IMR-90 (cell line): ENCODE measurements at regions not wholly inside any gene's neighbourhood (a gene's known extent, or its start where the extent isn't known, plus 50 kb on each side); places are given as distances from the start of the nearest gene placed in this dataset.
A peak's percentile ranks its signal among the peaks of the same experiment; 100 is the strongest.

Source experiments
- ATAC-seq: fragments of 200-7000 bp; cut with Tn5 transposase; 2 replicates; pipeline ENCODE4 v1.9.1; 2020; ENCODE audit warnings: low read depth, mild to moderate bottlenecking, moderate library complexity
- BruUV-seq: library from RNA; stranded (reverse); fragments of 400-500 nt; replicated peaks from 2 replicates; lab custom pipeline; 2021; lab: Mats Ljungman, UMichigan
- CTCF ChIA-PET: fragments of 300-600 bp; formaldehyde crosslinking; extraction: SDS; loops from one replicate; lab custom pipeline; 2021; ENCODE audit warnings: antibody characterized with exemption; lab: Yijun Ruan, JAX
- POLR2A ChIA-PET: fragments of 300-600 bp; sonication (Branson Sonifier 250); formaldehyde crosslinking; loops from one replicate; lab custom pipeline; 2022; ENCODE audit warnings: antibody characterized with exemption; ENCODE audit not compliant: unreplicated experiment; lab: Charles Lee
- DNase-seq: peaks from one replicate; pipeline ENCODE4 v3.0.0; 2013
- H2AFZ ChIP-seq: replicated peaks from 2 replicates; pipeline ENCODE3; 2013; ENCODE audit warnings: low read length, mild to moderate bottlenecking; ENCODE audit not compliant: poor library complexity
- H2AK5ac ChIP-seq: 2 replicates; pipeline ENCODE4 v1.6.1; 2013; ENCODE audit warnings: low read depth, low read length, inconsistent platforms
- H2AK9ac ChIP-seq: replicated peaks from 2 replicates; pipeline ENCODE3; 2013; ENCODE audit warnings: mild to moderate bottlenecking, low read depth, low read length, moderate library complexity; ENCODE audit not compliant: poor library complexity
- H2BK120ac ChIP-seq: 2 replicates; pipeline ENCODE4 v1.6.1; 2013; ENCODE audit warnings: low read depth, low read length, inconsistent platforms
- H2BK15ac ChIP-seq: 3 replicates; pipeline ENCODE4 v1.6.1; 2013; ENCODE audit warnings: low read depth, low read length, inconsistent platforms
- H2BK20ac ChIP-seq: 2 replicates; pipeline ENCODE4 v1.6.1; 2013; ENCODE audit warnings: low read depth, mild to moderate bottlenecking, inconsistent platforms, low read length, moderate library complexity
- H2BK5ac ChIP-seq: 2 replicates; pipeline ENCODE4 v1.6.1; 2013; ENCODE audit warnings: mild to moderate bottlenecking, low read depth, low read length, inconsistent platforms; ENCODE audit not compliant: poor library complexity, severe bottlenecking
- H3K14ac ChIP-seq: replicated peaks from 2 replicates; pipeline ENCODE4 v1.6.1; 2013; ENCODE audit warnings: low read depth, low read length, inconsistent platforms
- H3K18ac ChIP-seq: 2 replicates; pipeline ENCODE4 v1.6.1; 2013; ENCODE audit warnings: low read depth, low read length, control low read depth
- H3K23ac ChIP-seq: 2 replicates; pipeline ENCODE4 v1.6.1; 2013; ENCODE audit warnings: low read depth, low read length, inconsistent platforms
- H3K27ac ChIP-seq: 2 replicates; pipeline ENCODE4 v1.5.1; 2013; ENCODE audit warnings: mild to moderate bottlenecking, control low read depth, low read length; ENCODE audit not compliant: insufficient read depth
- H3K27me3 ChIP-seq: 2 replicates; pipeline ENCODE4 v1.6.1; 2013; ENCODE audit warnings: low read length; ENCODE audit not compliant: control insufficient read depth, insufficient read depth
- H3K36me3 ChIP-seq: 2 replicates; pipeline ENCODE4 v1.6.1; 2013; ENCODE audit warnings: low read length, mixed read lengths; ENCODE audit not compliant: control insufficient read depth, insufficient read depth
- H3K4ac ChIP-seq: 2 replicates; pipeline ENCODE4 v1.6.1; 2013; ENCODE audit warnings: low read depth, low read length, inconsistent platforms
- H3K4me1 ChIP-seq: 2 replicates; pipeline ENCODE4 v1.6.1; 2013; ENCODE audit warnings: low read length, mixed read lengths; ENCODE audit not compliant: control insufficient read depth, insufficient read depth
- H3K4me2 ChIP-seq: 2 replicates; pipeline ENCODE4 v1.6.1; 2013; ENCODE audit warnings: low read depth, mild to moderate bottlenecking, control low read depth, low read length, moderate library complexity
- H3K4me3 ChIP-seq: 2 replicates; pipeline ENCODE4 v1.5.1; 2013; ENCODE audit warnings: low read depth, mild to moderate bottlenecking, control low read depth, low read length, moderate library complexity; ENCODE audit not compliant: insufficient read depth
- H3K56ac ChIP-seq: 2 replicates; pipeline ENCODE4 v1.6.1; 2013; ENCODE audit warnings: low read length, inconsistent platforms; ENCODE audit not compliant: insufficient read depth; ENCODE audit errors: extremely low read depth
- H3K79me1 ChIP-seq, 2 experiments: 2 replicates each; pipeline ENCODE4 v1.6.1; 2013; ENCODE audit warnings: low read length in 2 of 2, inconsistent platforms in 1 of 2, low read depth in 1 of 2
- H3K9ac ChIP-seq: 2 replicates; pipeline ENCODE4 v1.6.1; 2013; ENCODE audit warnings: low read depth, low read length, control low read depth
- H3K9me1 ChIP-seq: 2 replicates; pipeline ENCODE4 v1.6.1; 2013; ENCODE audit warnings: low read length, inconsistent platforms; ENCODE audit not compliant: insufficient read depth
- H3K9me3 ChIP-seq: 2 replicates; pipeline ENCODE4 v1.6.1; 2013; ENCODE audit warnings: low read length; ENCODE audit not compliant: control insufficient read depth, insufficient read depth
- H4K20me1 ChIP-seq: 2 replicates; pipeline ENCODE4 v1.6.1; 2013; ENCODE audit warnings: low read length, inconsistent platforms; ENCODE audit not compliant: insufficient read depth
- H4K5ac ChIP-seq: 2 replicates; pipeline ENCODE4 v1.6.1; 2013; ENCODE audit warnings: mild to moderate bottlenecking, low read depth, low read length, control low read depth
- H4K8ac ChIP-seq, 2 experiments: 2 replicates each; pipeline ENCODE4 v1.6.1; 2013; ENCODE audit warnings: low read depth in 2 of 2, low read length in 2 of 2, control low read depth in 1 of 2, inconsistent platforms in 1 of 2
- H4K91ac ChIP-seq: 2 replicates; pipeline ENCODE4 v1.6.1; 2013; ENCODE audit warnings: low read depth, low read length, inconsistent platforms; ENCODE audit not compliant: insufficient read depth
- BHLHE40 ChIP-seq: fragments of 150-350 bp; IDR thresholded peaks from 2 replicates; pipeline ENCODE4 v1.6.1; 2016; ENCODE audit warnings: mild to moderate bottlenecking, low read depth, low read length
- CEBPB ChIP-seq: IDR thresholded peaks from 2 replicates; pipeline ENCODE4 v1.6.1; 2012; ENCODE audit warnings: low read depth, low read length, improper control_type of control experiment
- CHD1 ChIP-seq: IDR thresholded peaks from 2 replicates; pipeline ENCODE4 v1.6.1; 2012; ENCODE audit warnings: low read depth, low read length, improper control_type of control experiment
- CTCF ChIP-seq: conservative IDR thresholded peaks from 2 replicates; pipeline ENCODE4 v1.5.1; 2012; ENCODE audit warnings: mild to moderate bottlenecking, low read depth, low read length, improper control_type of control experiment
- FOS ChIP-seq: fragments of 150-350 bp; IDR thresholded peaks from 2 replicates; pipeline ENCODE4 v1.6.1; 2016; ENCODE audit warnings: low read depth, low read length
- MAFK ChIP-seq: IDR thresholded peaks from 2 replicates; pipeline ENCODE4 v1.6.1; 2012; ENCODE audit warnings: low read depth, low read length, improper control_type of control experiment
- MAZ ChIP-seq: IDR thresholded peaks from 2 replicates; pipeline ENCODE4 v1.6.1; 2012; ENCODE audit warnings: low read depth, mild to moderate bottlenecking, low read length, improper control_type of control experiment, moderate library complexity, borderline replicate concordance
- NFE2L2 ChIP-seq: fragments of 150-350 bp; IDR thresholded peaks from 2 replicates; pipeline ENCODE4 v1.6.1; 2016; ENCODE audit warnings: low read depth, mild to moderate bottlenecking, low read length
- POLR2A ChIP-seq: IDR thresholded peaks from 2 replicates; pipeline ENCODE4 v1.6.1; 2012; ENCODE audit warnings: mild to moderate bottlenecking, low read depth, low read length
- RAD21 ChIP-seq: IDR thresholded peaks from 2 replicates; pipeline ENCODE4 v1.6.1; 2012; ENCODE audit warnings: low read length, improper control_type of control experiment
- RCOR1 ChIP-seq: IDR thresholded peaks from 2 replicates; pipeline ENCODE4 v1.6.1; 2012; ENCODE audit warnings: mild to moderate bottlenecking, low read length, improper control_type of control experiment; ENCODE audit not compliant: insufficient replicate concordance
- RFX5 ChIP-seq: IDR thresholded peaks from 2 replicates; pipeline ENCODE4 v1.8.0; 2012; ENCODE audit warnings: low read depth, mild to moderate bottlenecking, low read length, moderate library complexity
- SMC3 ChIP-seq: fragments of 150-350 bp; IDR thresholded peaks from 2 replicates; pipeline ENCODE4 v1.6.1; 2016; ENCODE audit warnings: low read depth, mild to moderate bottlenecking, antibody characterized with exemption, low read length, moderate library complexity
- WGBS, 2 experiments: methylation state at CpG; one replicate each; pipeline versions ENCODE4 v1.1.5 to v1.1.7; 2013; ENCODE audit warnings: missing lambda C conversion rate in 2 of 2; ENCODE audit not compliant: insufficient read length in 1 of 2; ENCODE audit errors: extremely low coverage in 2 of 2; 5-methylcytosine and 5-hydroxymethylcytosine counted together
- dilution Hi-C: fragments of 300-500 bp; cut with HindIII; formaldehyde crosslinking; loops from one replicate; pipeline ENCODE4 v1.14.3; 2018; ENCODE audit warnings: low sequenced_read_pairs; ENCODE audit not compliant: unreplicated experiment
- in situ Hi-C: fragments of 300-500 bp; cut with MboI; formaldehyde crosslinking; loops from 3 replicates; pipeline ENCODE4 v1.14.3; 2019; ENCODE audit warnings: low sequenced_read_pairs, inconsistent platforms, mixed read lengths
- intact Hi-C: fragments of 100-400 bp; cut with micrococcal nuclease; formaldehyde crosslinking; loops from 2 replicates; pipeline ENCODE4 v1.10.0; 2022

- TF ChIP-seq CTCF (no peak), SMC3 (no peak), CEBPB (no peak), BHLHE40 (no peak)
These were observed 117.6 kb downstream of the INHBB start (continued) for GRCh38 chr2:120463527-120463926.

DNA sequence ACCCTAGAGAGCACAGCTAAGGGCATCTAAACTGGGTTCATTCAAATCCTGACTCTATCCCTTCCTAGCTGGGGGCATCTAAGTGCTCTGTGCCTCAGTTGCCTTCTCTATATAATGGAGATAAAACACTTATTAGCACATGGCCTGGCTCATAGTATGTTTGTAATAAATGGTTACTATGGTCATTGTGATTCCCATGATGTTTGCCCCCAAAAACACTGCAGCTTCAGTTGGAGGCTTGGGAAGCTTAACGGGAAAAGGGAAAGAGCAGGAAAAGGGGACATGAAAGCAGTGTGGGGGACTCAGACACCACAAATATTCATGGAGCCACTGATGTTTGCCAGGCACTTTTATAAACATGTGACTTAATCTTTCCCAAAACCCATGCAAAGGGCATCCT lies 118.1 kb downstream of the INHBB start:
- POLR2A ChIA-PET, result no interaction called here
- BruUV-seq, result no TSS peak
- TF ChIP-seq CHD1 (no peak), FOS (no peak), CTCF (no peak), SMC3 (no peak), BHLHE40 (no peak), MAFK (no peak), RAD21 (no peak), RFX5 (no peak), CEBPB (no peak), NFE2L2 (no peak), MAZ (no peak), POLR2A (no peak), RCOR1 (no peak)

More for the DNA sequence above, 118.1 kb downstream of the INHBB start:
- Histone ChIP-seq H2BK120ac (no peak overlapping the region), H3K4me1 (peaks cover 14% of the 10 kb centered on the region), H4K5ac (no peak overlapping the region), H3K4ac (no peak overlapping the region), H2BK5ac (no peak overlapping the region), H3K23ac (no peak overlapping the region), H3K4me3 (no peak overlapping the region), H3K27ac (no peak overlapping the region), H2AFZ (no peak overlapping the region), H3K9me3 (no peaks in the 10 kb centered on the region), H3K9me1 (no peaks in the 10 kb centered on the region), H3K9ac (no peak overlapping the region), H3K36me3 (no peaks in the 10 kb centered on the region), H4K91ac (no peak overlapping the region; the same call in 1 of the 2 replicates), H3K4me2 (no peak overlapping the region), H4K8ac (no peak overlapping the region), H3K14ac (no peak overlapping the region), H2AK5ac (no peak overlapping the region), H3K18ac (no peak overlapping the region), H4K20me1 (no peaks in the 10 kb centered on the region), H3K79me1 (no peaks in the 10 kb centered on the region), H3K56ac (no peak overlapping the region), H2AK9ac (peak overlapping the region; percentile 33), H2BK20ac (no peak overlapping the region), H3K27me3 (no peaks in the 10 kb centered on the region), H2BK15ac (0 out of 3 replicates have a peak overlapping the region, but pooled peaks have one; percentile 18)
- in situ Hi-C loops, result no loop called here
- no CpG with 5 or more reads among the region's 1 CpG for WGBS, 2 experiments
- CTCF ChIA-PET, result interaction anchor here (0.9 kb wide), 1 partner anchor 121 kb away, joined by 4 read pairs; no protein-coding TSS in a partner anchor
- DNase-seq, result no peak
- no peak; the same call in 1 of the 2 replicates for ATAC-seq
- intact Hi-C loops, result no loop called here
- dilution Hi-C loops, result no loop called here
